Vagina (tissue), 2 donors: ENCODE measurements at regions not wholly inside any gene's neighbourhood (a gene's known extent, or its start where the extent isn't known, plus 50 kb on each side); places are given as distances from the start of the nearest gene placed in this dataset.

Source experiments
- DNase-seq, 2 donors: peaks; one replicate each; pipeline ENCODE4 v3.0.0-alpha.2; 2017; ENCODE audit errors: extremely low spot score in 2 of 2
- H3K27ac ChIP-seq: fragments of 200-600 bp; sonication (generic); one replicate; pipeline ENCODE4 v1.5.1; 2019
- H3K27me3 ChIP-seq: fragments of 200-600 bp; sonication (generic); one replicate; pipeline ENCODE4 v1.5.1; 2019
- H3K36me3 ChIP-seq, 2 donors: fragments of 200-600 bp; sonication (generic); one replicate each; pipeline ENCODE4 v1.5.1; 2017 to 2019
- H3K4me1 ChIP-seq: fragments of 200-600 bp; sonication (generic); one replicate; pipeline ENCODE4 v1.5.1; 2019
- H3K4me3 ChIP-seq, 2 donors: fragments of 200-600 bp; sonication (generic); 1 replicate in 1 of 2; 2 replicates in 1 of 2; pipeline ENCODE4 v1.5.1; 2016 to 2019
- H3K9me3 ChIP-seq: fragments of 200-600 bp; sonication (generic); one replicate; pipeline ENCODE4 v1.5.1; 2019
- POLR2A ChIP-seq, 2 donors: fragments of 450-650 bp; IDR thresholded peaks; one replicate each; pipeline ENCODE4 v1.6.1; 2017; ENCODE audit warnings: antibody characterized with exemption in 2 of 2, mild to moderate bottlenecking in 2 of 2, moderate library complexity in 2 of 2
- POLR2AphosphoS5 ChIP-seq, 2 donors: sonication (generic); formaldehyde crosslinking; IDR thresholded peaks; one replicate each; pipeline ENCODE4 v1.9.0; 2017; ENCODE audit warnings: antibody characterized with exemption in 2 of 2, mild to moderate bottlenecking in 2 of 2, low read depth in 1 of 2; ENCODE audit not compliant: insufficient read depth in 1 of 2
- intact Hi-C: fragments of 100-400 bp; cut with DNase I; formaldehyde crosslinking; loops from one replicate; pipeline ENCODE4 v1.15.1; 2023
- TF ChIP-seq, protein P1 (sequence below), 3 experiments: fragments of 450-650 bp in 2 of 3; fragments of 200-600 bp in 1 of 3; sonication (generic) in 1 of 3; IDR thresholded peaks; one replicate each; pipeline ENCODE4 v1.5.1; 2017 to 2019; ENCODE audit warnings: antibody characterized with exemption in 3 of 3, mild to moderate bottlenecking in 2 of 3, moderate library complexity in 2 of 3

DNA sequence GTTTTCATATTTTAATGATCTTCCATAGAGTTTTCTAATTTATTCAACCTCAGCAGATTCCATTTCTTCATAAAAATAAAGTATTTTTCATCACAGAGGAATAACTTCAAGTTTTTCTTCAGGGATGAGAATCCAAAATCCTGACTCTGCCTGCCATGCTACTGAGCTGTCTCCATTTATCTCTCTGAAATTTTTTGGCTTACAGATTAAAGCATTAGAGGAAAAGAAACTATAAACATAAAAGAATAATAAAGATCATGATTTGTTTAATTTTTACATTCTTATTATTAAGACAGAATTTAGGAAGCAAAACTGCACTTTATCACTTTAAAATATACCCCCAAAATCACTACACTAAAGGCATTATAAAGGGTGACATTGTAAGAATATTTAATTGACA lies 301.8 kb upstream of the NFE2L3 start:
- H3K9me3 ChIP-seq, result no peaks in the 10 kb centered on the region
- TF ChIP-seq, protein P1, sequence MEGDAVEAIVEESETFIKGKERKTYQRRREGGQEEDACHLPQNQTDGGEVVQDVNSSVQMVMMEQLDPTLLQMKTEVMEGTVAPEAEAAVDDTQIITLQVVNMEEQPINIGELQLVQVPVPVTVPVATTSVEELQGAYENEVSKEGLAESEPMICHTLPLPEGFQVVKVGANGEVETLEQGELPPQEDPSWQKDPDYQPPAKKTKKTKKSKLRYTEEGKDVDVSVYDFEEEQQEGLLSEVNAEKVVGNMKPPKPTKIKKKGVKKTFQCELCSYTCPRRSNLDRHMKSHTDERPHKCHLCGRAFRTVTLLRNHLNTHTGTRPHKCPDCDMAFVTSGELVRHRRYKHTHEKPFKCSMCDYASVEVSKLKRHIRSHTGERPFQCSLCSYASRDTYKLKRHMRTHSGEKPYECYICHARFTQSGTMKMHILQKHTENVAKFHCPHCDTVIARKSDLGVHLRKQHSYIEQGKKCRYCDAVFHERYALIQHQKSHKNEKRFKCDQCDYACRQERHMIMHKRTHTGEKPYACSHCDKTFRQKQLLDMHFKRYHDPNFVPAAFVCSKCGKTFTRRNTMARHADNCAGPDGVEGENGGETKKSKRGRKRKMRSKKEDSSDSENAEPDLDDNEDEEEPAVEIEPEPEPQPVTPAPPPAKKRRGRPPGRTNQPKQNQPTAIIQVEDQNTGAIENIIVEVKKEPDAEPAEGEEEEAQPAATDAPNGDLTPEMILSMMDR (IDR thresholded peaks at IDR 0.05), result no peak
- TF ChIP-seq POLR2AphosphoS5 (IDR thresholded peaks at IDR 0.05; ENCODE audit: insufficient read depth in 1 of 2, low read depth in 1 of 2), result no peak
- TF ChIP-seq POLR2A (IDR thresholded peaks at IDR 0.05), result no peak
- peaks cover 8% of the 10 kb centered on the region for H3K27me3 ChIP-seq
- intact Hi-C loops, result loop anchor here (5.0 to 10.0 kb wide), 3 partner anchors 288 to 1315 kb away; partner anchors contain the start of gene HOXA9
- peak overlapping the region; percentile 64 for H3K27ac ChIP-seq
- no peaks in the 10 kb centered on the region for H3K36me3 ChIP-seq
- DNase-seq, result no peak
- no peak overlapping the region for H3K4me3 ChIP-seq
- H3K4me1 ChIP-seq, result peaks cover 56% of the 10 kb centered on the region

DNA sequence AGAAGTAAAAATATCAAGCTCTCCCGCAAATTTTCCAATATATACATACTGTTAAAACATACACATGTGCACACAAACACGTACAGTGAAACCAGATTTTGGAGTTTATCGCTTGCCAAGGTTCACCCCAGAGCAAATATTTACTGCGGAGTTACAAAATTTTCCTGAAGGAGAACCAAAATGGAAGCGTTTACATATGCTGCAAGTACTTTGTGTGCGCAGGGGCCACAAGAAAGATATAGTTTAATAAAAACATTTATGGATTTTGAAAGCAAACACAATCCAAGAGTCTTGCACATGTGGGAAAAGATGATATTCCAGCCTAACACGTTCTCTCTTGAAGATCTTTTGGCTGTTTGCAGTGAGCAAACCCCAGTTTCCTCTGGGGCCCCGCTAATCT lies 301.3 kb upstream of the NFE2L3 start:
- Histone ChIP-seq H3K27me3 (peaks cover 8% of the 10 kb centered on the region), H3K4me3 (no peak overlapping the region), H3K27ac (no peak overlapping the region), H3K36me3 (no peaks in the 10 kb centered on the region), H3K9me3 (no peaks in the 10 kb centered on the region), H3K4me1 (peaks cover 56% of the 10 kb centered on the region)
- intact Hi-C loops, result loop anchor here (5.0 to 10.0 kb wide), 3 partner anchors 288 to 1314 kb away; partner anchors contain the start of gene HOXA9
- no peak for TF ChIP-seq POLR2AphosphoS5 (IDR thresholded peaks at IDR 0.05; ENCODE audit: insufficient read depth in 1 of 2, low read depth in 1 of 2)
- TF ChIP-seq POLR2A (IDR thresholded peaks at IDR 0.05), result no peak
- no peak for DNase-seq

DNA sequence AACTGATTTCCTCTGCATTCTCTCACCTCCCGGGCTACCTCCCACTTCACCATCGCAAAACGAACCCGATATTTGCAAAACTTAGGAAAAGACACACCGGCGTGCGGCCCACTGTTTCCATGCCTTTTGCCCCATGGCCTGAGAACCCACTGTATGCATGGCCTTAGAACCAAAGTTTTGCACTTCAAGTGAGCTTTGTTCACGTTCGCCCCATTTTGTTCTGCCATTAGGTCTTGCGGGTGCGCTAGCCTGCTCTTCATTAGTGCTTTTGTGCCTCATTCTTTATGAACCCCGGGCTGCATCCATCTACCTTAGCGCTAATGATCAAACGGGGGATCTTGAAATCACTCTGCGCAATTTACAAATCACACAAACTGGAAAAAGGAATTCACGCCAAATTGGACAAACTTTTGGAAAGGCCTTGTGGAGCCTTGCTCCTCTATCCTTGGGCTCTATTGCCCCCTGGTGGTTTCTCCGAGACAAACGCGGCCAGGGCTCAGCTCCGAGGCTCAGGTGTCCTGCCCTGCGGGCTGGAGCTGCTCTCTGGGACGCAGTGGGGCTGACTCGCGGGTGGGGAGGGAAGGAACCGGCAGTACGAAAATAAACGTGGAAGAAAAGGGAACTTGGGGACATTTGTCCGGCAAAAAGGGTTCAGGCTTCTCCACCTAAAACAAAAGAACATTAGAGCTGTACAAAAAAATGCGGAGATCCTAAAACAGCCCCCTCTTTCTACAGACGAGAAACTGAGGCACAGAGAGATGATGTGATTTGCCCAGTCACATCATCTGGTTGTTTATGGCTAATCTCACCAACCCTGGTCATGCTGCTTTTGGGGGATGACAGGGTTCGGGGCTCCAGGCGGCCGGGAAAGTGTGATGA lies 300.4 kb upstream of the NFE2L3 start:
- H3K9me3 ChIP-seq, result no peaks in the 10 kb centered on the region
- no peaks in the 10 kb centered on the region for H3K36me3 ChIP-seq
- TF ChIP-seq POLR2A (IDR thresholded peaks at IDR 0.05), result no peak
- TF ChIP-seq, protein P1 (IDR thresholded peaks at IDR 0.05), result peak; percentile 55 to 80 (median 72)
- TF ChIP-seq POLR2AphosphoS5 (IDR thresholded peaks at IDR 0.05; ENCODE audit: insufficient read depth in 1 of 2, low read depth in 1 of 2), result peak; percentile 21 to 57
- H3K4me1 ChIP-seq, result peaks cover 52% of the 10 kb centered on the region
- peak overlapping the region; percentile 9 to 19 for H3K4me3 ChIP-seq
- no peak for DNase-seq
- intact Hi-C loops, result loop anchor here (5.0 to 10.0 kb wide), 3 partner anchors 289 to 1313 kb away; partner anchors contain the start of gene HOXA9
- peak overlapping the region; percentile 46 for H3K27ac ChIP-seq
- peaks cover 8% of the 10 kb centered on the region for H3K27me3 ChIP-seq

DNA sequence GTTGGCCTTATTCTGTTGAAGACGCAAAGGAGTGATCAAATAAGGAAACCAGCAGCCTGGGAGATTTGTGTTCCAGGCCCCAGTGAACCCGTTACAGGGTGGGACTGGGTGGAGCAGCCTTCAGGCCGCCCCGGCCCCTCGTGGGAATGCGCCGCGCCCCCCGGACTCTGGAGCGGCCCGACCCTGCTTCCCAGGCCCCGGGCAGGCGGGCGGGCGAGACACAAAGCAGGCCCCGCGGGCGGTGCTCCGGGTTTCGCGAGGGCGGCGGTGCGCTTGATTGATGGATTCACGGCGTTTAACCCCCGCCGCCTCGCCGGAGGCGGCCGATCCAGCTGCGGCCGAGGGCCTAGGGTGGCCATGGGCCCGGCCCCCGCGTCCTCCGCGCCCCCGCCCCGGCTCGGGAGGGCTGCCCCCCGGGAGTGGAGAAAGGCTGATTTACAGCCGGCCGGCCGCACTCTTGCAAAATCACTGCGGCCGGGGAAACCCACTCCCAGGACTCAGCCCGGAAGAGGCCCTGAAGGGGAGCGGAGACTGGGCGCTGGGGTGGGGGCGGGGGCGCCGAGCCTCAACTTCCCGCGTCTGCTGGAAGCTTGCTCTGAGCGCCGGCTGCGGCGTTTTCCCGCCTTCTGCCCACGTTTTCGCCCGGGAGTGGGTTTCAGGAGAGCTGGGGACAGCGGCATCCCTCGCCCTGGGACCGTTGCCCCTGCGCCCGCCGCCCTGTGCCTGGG lies 299.6 kb upstream of the NFE2L3 start:
- peak overlapping the region; percentile 46 for H3K27ac ChIP-seq
- no peaks in the 10 kb centered on the region for H3K9me3 ChIP-seq
- intact Hi-C loops, result loop anchor here (5.0 to 10.0 kb wide), 3 partner anchors 290 to 1312 kb away; partner anchors contain the start of gene HOXA9

DNA sequence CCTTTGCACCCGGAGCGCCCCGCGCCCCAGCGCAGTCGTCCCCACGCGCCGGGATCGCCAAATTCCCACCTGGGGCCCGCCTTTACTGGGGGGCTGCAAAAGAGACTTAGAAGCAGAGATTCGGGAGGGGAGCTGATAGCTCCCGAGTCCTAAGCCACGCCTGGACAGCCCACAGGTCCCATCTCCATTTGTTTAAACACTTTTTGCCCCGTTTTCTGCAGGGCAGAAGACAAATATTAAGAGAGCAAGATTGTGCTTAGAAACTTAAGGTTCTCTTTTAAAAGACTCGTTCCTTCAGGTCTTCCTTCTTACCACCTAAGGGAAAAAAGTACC lies 299.1 kb upstream of the NFE2L3 start:
- TF ChIP-seq, protein P1 (IDR thresholded peaks at IDR 0.05), result no peak
- no peak for TF ChIP-seq POLR2A (IDR thresholded peaks at IDR 0.05)
- TF ChIP-seq POLR2AphosphoS5 (IDR thresholded peaks at IDR 0.05; ENCODE audit: insufficient read depth in 1 of 2, low read depth in 1 of 2), result no peak
- no peak for DNase-seq
- H3K4me1 ChIP-seq, result peaks cover 50% of the 10 kb centered on the region
- H3K27ac ChIP-seq, result peak overlapping the region; percentile 46
- peak overlapping the region in 1 of 2 donors; percentile 9 for H3K4me3 ChIP-seq
- H3K27me3 ChIP-seq, result peaks cover 8% of the 10 kb centered on the region
- no peaks in the 10 kb centered on the region for H3K9me3 ChIP-seq
- H3K36me3 ChIP-seq, result no peaks in the 10 kb centered on the region
- intact Hi-C loops, result loop anchor here (5.0 to 10.0 kb wide), 3 partner anchors 291 to 1312 kb away; partner anchors contain the start of gene HOXA9

More for the DNA sequence above, 299.6 kb upstream of the NFE2L3 start:
- H3K4me1 ChIP-seq, result peaks cover 50% of the 10 kb centered on the region
- H3K36me3 ChIP-seq, result no peaks in the 10 kb centered on the region
- no peak for DNase-seq
- H3K27me3 ChIP-seq, result peaks cover 8% of the 10 kb centered on the region
- TF ChIP-seq, protein P1 (IDR thresholded peaks at IDR 0.05), result no peak
- TF ChIP-seq POLR2AphosphoS5 (IDR thresholded peaks at IDR 0.05; ENCODE audit: insufficient read depth in 1 of 2, low read depth in 1 of 2) (no peak), POLR2A (IDR thresholded peaks at IDR 0.05) (no peak)
- peak overlapping the region; percentile 9 to 19 for H3K4me3 ChIP-seq
